Smooth muscle cell (in vitro differentiated cells): ENCODE measurements at regions not wholly inside any gene's neighbourhood (a gene's known extent, or its start where the extent isn't known, plus 50 kb on each side); places are given as distances from the start of the nearest gene placed in this dataset.

Source experiments
- DNase-seq: peaks from one replicate; lab custom pipeline; 2025; ENCODE audit not compliant: unreplicated experiment; lab: John Stamatoyannopoulos, UW
- H2AFZ ChIP-seq: fragments of 200-600 bp; sonication (generic); 2 replicates; pipeline ENCODE4 v1.6.0; 2016; ENCODE audit warnings: antibody characterized with exemption, low read depth, mild to moderate bottlenecking
- H3F3A ChIP-seq: fragments of 200-600 bp; sonication (generic); 2 replicates; pipeline ENCODE4 v1.6.0; 2017; ENCODE audit warnings: antibody characterized with exemption, low read depth
- H3K27ac ChIP-seq: fragments of 200-600 bp; sonication (generic); 2 replicates; pipeline ENCODE4 v1.5.1; 2016; ENCODE audit warnings: low read depth, mild to moderate bottlenecking
- H3K27me3 ChIP-seq: fragments of 200-600 bp; sonication (generic); 2 replicates; pipeline ENCODE4 v1.6.1; 2016; ENCODE audit warnings: low read depth, mild to moderate bottlenecking
- H3K36me3 ChIP-seq: fragments of 200-600 bp; sonication (generic); 2 replicates; pipeline ENCODE4 v1.5.1; 2016; ENCODE audit warnings: low read depth
- H3K4me1 ChIP-seq: fragments of 200-600 bp; sonication (generic); 2 replicates; pipeline ENCODE4 v1.5.1; 2016; ENCODE audit warnings: low read depth
- H3K4me2 ChIP-seq: fragments of 200-600 bp; sonication (generic); 2 replicates; pipeline ENCODE4 v1.6.0; 2016; ENCODE audit warnings: mild to moderate bottlenecking
- H3K4me3 ChIP-seq: fragments of 200-600 bp; sonication (generic); 2 replicates; pipeline ENCODE4 v1.5.1; 2016; ENCODE audit warnings: mild to moderate bottlenecking
- H3K79me2 ChIP-seq: fragments of 200-600 bp; sonication (generic); 2 replicates; pipeline ENCODE4 v1.6.0; 2016; ENCODE audit warnings: low read depth, mild to moderate bottlenecking
- H3K9ac ChIP-seq: fragments of 200-600 bp; sonication (generic); 2 replicates; pipeline ENCODE4 v1.6.0; 2016; ENCODE audit warnings: low read depth
- H3K9me3 ChIP-seq: fragments of 200-600 bp; sonication (generic); replicated peaks from 2 replicates; pipeline ENCODE4 v1.5.1; 2016; ENCODE audit warnings: low read depth
- H4K20me1 ChIP-seq: fragments of 200-600 bp; sonication (generic); 2 replicates; pipeline ENCODE4 v1.6.0; 2016; ENCODE audit warnings: low read depth
- CTCF ChIP-seq: fragments of 200-600 bp; sonication (generic); IDR thresholded peaks from 2 replicates; pipeline ENCODE4 v1.5.1; 2017; ENCODE audit warnings: borderline replicate concordance, mild to moderate bottlenecking, antibody characterized with exemption; ENCODE audit not compliant: insufficient read depth, poor library complexity, severe bottlenecking
- WGBS: methylation state at CpG from one replicate; pipeline ENCODE4 v1.1.7; 2016; ENCODE audit warnings: low lambda C conversion rate; 5-methylcytosine and 5-hydroxymethylcytosine counted together

DNA sequence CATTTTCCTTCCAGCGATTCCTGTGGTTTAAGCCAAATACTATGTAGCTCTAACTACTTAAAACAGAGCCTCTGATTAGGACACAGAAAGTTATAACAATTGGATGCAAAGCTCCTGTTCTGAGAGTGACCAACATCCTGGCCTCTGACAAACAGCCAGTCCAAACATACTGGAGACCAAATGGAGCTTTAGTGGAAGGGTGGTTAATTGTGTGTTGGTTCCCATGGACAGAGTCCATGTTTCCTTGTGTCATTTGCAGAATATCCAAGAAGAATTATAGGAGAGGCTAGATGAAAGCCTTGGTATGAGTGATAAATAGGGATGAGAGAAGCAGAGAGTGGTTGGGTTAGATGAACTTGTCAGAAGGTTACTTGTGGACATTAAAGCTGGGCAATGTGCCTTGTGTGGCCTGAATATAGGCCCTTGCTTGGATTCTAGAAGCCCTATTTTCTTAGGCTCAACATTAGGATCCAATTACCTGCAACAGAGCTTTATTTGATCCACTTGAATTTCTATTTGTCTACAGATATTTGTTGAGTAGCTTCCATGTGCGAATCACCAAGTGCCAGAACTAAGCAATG lies 180.5 kb upstream of the GORAB start:
- H3K36me3 ChIP-seq: no peaks in the 10 kb centered on the region
- no peak for TF ChIP-seq CTCF
- no peak overlapping the region for H3K4me2 ChIP-seq
- H3K4me1 ChIP-seq: no peaks in the 10 kb centered on the region
- no peaks in the 10 kb centered on the region for H3K27me3 ChIP-seq
- H3K79me2 ChIP-seq: no peaks in the 10 kb centered on the region
- H3K9me3 ChIP-seq: no peaks in the 10 kb centered on the region
- no peaks in the 10 kb centered on the region for H4K20me1 ChIP-seq
- H3K4me3 ChIP-seq: no peak overlapping the region
- DNase-seq: no peak
- H2AFZ ChIP-seq: no peak overlapping the region
- H3K27ac ChIP-seq: no peak overlapping the region
- WGBS: 92% methylated on average over 2 of the region's 2 CpGs
- no peaks in the 10 kb centered on the region for H3F3A ChIP-seq
- H3K9ac ChIP-seq: no peak overlapping the region

DNA sequence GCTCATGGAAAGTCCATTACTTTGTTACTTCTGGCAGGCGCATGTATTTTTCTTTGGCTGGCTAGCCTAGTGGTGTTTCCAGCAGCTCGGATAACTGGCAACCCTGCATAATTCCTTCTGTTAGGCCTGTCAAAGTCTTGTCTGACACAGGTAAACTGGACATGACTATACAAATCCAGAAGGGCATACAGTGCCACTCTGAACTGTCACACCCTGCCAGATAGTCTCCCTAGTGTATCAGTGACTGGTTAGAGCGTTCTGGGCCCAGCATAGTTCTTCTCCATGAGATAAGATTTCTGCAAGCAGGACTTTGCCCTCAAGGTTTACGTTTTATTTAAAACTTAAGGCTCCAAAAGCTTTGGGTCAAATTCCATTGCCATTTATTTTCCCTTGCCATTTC lies 177.7 kb upstream of the GORAB start:
- WGBS: 97% methylated on average over 4 of the region's 4 CpGs

GRCh38 chr1:170354690-170355089 lies 177.3 kb upstream of the GORAB start:
- no peaks in the 10 kb centered on the region for H3F3A ChIP-seq
- no peaks in the 10 kb centered on the region for H3K27me3 ChIP-seq
- no peak for TF ChIP-seq CTCF
- H3K36me3 ChIP-seq: no peaks in the 10 kb centered on the region
- H3K9ac ChIP-seq: no peak overlapping the region
- no peak overlapping the region for H3K27ac ChIP-seq
- no peaks in the 10 kb centered on the region for H4K20me1 ChIP-seq
- no peak overlapping the region for H3K4me3 ChIP-seq
- no peak overlapping the region for H3K4me2 ChIP-seq
- no peaks in the 10 kb centered on the region for H3K79me2 ChIP-seq
- H2AFZ ChIP-seq: no peak overlapping the region
- WGBS: 96% methylated on average over 3 of the region's 3 CpGs
- no peaks in the 10 kb centered on the region for H3K9me3 ChIP-seq
- no peaks in the 10 kb centered on the region for H3K4me1 ChIP-seq
- DNase-seq: no peak

More for the DNA sequence above, 177.7 kb upstream of the GORAB start:
- Histone ChIP-seq H3K4me2 (no peak overlapping the region), H4K20me1 (no peaks in the 10 kb centered on the region), H3K79me2 (no peaks in the 10 kb centered on the region), H3K27ac (no peak overlapping the region), H3K4me3 (no peak overlapping the region), H3K4me1 (no peaks in the 10 kb centered on the region), H3F3A (no peaks in the 10 kb centered on the region), H3K9ac (no peak overlapping the region), H3K9me3 (no peaks in the 10 kb centered on the region), H2AFZ (no peak overlapping the region), H3K27me3 (no peaks in the 10 kb centered on the region), H3K36me3 (no peaks in the 10 kb centered on the region)
- TF ChIP-seq CTCF: no peak
- DNase-seq: no peak

- no peaks in the 10 kb centered on the region for H3K27me3 ChIP-seq
- no peak for TF ChIP-seq CTCF
- no peak overlapping the region for H3K27ac ChIP-seq
- no peak overlapping the region for H3K9ac ChIP-seq
- DNase-seq: no peak
- no peaks in the 10 kb centered on the region for H3K9me3 ChIP-seq
- no peak overlapping the region for H2AFZ ChIP-seq
- H3K79me2 ChIP-seq: no peaks in the 10 kb centered on the region
- H3F3A ChIP-seq: no peaks in the 10 kb centered on the region
- no peaks in the 10 kb centered on the region for H3K36me3 ChIP-seq
- no peaks in the 10 kb centered on the region for H3K4me1 ChIP-seq
- no peak overlapping the region for H3K4me3 ChIP-seq
- no peaks in the 10 kb centered on the region for H4K20me1 ChIP-seq
- H3K4me2 ChIP-seq: no peak overlapping the region
Measured at GRCh38 chr1:170355267-170355801, 176.6 kb upstream of the GORAB start.
